Neural progenitor cell (in vitro differentiated cells): ENCODE measurements at regions not wholly inside any gene's neighbourhood (a gene's known extent, or its start where the extent isn't known, plus 50 kb on each side); places are given as distances from the start of the nearest gene placed in this dataset.

ENCODE experiments used
- EZH2 ChIP-seq: fragments of 200-600 bp; sonication (generic); IDR thresholded peaks from 2 replicates; pipeline ENCODE4 v1.6.1; 2017; ENCODE audit warnings: antibody characterized with exemption, mild to moderate bottlenecking, moderate library complexity
- EZH2phosphoT487 ChIP-seq: fragments of 200-600 bp; sonication (generic); IDR thresholded peaks from 2 replicates; pipeline ENCODE4 v1.6.1; 2017; ENCODE audit warnings: antibody characterized with exemption
- TF ChIP-seq, protein P1 (sequence below): fragments of 200-600 bp; sonication (generic); IDR thresholded peaks from 2 replicates; pipeline ENCODE4 v1.5.1; 2017; ENCODE audit warnings: antibody characterized with exemption, mild to moderate bottlenecking

DNA sequence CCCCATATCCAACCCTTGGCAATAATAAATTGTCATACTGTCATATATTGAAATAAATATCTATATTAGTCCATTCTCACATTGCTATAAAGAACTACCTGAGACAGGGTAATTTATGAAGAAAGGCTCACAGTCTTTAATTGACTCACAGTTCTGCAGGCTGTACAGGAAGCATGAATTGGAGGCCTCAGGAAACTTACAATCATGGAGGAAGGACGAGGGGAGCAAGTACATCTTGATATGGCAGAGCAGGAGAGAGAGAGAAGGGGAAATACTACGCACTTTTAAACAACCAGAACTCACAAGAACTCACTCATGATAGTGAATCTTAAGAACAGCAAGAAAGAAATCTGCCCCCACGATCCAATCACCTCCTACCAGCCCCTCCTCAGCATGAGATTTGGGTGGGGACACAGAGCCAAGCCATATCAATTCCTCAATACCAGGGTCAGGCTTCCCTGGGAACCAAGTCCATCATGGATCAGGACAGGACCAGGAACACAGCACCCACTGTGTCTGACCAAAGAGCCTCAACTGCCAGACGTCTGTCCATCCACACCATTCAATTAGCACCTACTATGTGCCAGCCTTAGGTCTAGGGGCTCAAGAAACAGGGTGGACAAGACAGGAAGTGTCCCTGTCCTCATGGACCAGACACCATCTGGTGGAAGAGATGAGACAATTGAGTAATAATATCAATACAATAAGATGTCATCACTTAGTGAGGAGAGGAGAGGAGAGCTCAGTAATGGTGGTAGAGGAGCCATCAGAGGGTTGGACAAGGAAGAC, 56.9 kb upstream of the TOP3B start:
- TF ChIP-seq, protein P1, sequence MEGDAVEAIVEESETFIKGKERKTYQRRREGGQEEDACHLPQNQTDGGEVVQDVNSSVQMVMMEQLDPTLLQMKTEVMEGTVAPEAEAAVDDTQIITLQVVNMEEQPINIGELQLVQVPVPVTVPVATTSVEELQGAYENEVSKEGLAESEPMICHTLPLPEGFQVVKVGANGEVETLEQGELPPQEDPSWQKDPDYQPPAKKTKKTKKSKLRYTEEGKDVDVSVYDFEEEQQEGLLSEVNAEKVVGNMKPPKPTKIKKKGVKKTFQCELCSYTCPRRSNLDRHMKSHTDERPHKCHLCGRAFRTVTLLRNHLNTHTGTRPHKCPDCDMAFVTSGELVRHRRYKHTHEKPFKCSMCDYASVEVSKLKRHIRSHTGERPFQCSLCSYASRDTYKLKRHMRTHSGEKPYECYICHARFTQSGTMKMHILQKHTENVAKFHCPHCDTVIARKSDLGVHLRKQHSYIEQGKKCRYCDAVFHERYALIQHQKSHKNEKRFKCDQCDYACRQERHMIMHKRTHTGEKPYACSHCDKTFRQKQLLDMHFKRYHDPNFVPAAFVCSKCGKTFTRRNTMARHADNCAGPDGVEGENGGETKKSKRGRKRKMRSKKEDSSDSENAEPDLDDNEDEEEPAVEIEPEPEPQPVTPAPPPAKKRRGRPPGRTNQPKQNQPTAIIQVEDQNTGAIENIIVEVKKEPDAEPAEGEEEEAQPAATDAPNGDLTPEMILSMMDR: no peak
- no peak for TF ChIP-seq EZH2
- no peak for TF ChIP-seq EZH2phosphoT487
